PFSK-1 (cell line): ENCODE measurements at regions not wholly inside any gene's neighbourhood (a gene's known extent, or its start where the extent isn't known, plus 50 kb on each side); places are given as distances from the start of the nearest gene placed in this dataset.

Source experiments
- POLR2AphosphoS5 ChIP-seq: IDR thresholded peaks from 2 replicates; pipeline ENCODE4 v1.6.1; 2012; ENCODE audit warnings: low read depth, mild to moderate bottlenecking, control low read depth, low read length, moderate library complexity
- SIN3A ChIP-seq: IDR thresholded peaks from 2 replicates; pipeline ENCODE4 v1.6.1; 2012; ENCODE audit warnings: mild to moderate bottlenecking, low read length, moderate library complexity, borderline replicate concordance; ENCODE audit not compliant: insufficient read depth
- TAF1 ChIP-seq: IDR thresholded peaks from 2 replicates; pipeline ENCODE4 v1.6.1; 2012; ENCODE audit warnings: low read length, control low read depth, borderline replicate concordance; ENCODE audit not compliant: insufficient read depth
- TF ChIP-seq, protein P1 (sequence below), 2 experiments: IDR thresholded peaks; 2 replicates each; pipeline versions ENCODE4 v1.6.1 to v1.8.0; 2011 to 2012; ENCODE audit warnings: low read depth in 2 of 2, low read length in 2 of 2, control low read depth in 1 of 2, inconsistent platforms in 1 of 2, mild to moderate bottlenecking in 1 of 2, moderate library complexity in 1 of 2; ENCODE audit not compliant: insufficient read depth in 1 of 2

DNA sequence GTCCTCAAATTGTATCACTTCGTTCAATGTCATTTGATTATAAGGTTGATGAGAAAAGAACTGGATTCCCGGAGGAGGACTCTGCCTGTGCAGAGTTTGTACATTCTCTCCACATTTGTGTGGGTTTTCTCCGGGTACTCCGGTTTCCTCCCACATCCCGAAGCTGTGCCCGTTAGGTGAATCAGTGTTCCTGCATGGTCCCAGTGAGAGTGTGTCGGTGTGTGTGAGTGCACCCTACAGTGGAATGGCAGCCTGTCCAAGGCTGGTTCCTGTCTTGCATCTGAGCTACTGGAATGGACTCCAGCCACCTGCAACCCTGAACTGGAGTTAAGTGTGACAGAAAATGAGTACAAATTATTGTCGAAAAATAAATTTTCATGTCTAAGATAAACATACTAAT lies 92.2 kb upstream of the KCTD3 start:
- TF ChIP-seq POLR2AphosphoS5 (no peak), TAF1 (no peak), SIN3A (no peak)
- TF ChIP-seq, protein P1, sequence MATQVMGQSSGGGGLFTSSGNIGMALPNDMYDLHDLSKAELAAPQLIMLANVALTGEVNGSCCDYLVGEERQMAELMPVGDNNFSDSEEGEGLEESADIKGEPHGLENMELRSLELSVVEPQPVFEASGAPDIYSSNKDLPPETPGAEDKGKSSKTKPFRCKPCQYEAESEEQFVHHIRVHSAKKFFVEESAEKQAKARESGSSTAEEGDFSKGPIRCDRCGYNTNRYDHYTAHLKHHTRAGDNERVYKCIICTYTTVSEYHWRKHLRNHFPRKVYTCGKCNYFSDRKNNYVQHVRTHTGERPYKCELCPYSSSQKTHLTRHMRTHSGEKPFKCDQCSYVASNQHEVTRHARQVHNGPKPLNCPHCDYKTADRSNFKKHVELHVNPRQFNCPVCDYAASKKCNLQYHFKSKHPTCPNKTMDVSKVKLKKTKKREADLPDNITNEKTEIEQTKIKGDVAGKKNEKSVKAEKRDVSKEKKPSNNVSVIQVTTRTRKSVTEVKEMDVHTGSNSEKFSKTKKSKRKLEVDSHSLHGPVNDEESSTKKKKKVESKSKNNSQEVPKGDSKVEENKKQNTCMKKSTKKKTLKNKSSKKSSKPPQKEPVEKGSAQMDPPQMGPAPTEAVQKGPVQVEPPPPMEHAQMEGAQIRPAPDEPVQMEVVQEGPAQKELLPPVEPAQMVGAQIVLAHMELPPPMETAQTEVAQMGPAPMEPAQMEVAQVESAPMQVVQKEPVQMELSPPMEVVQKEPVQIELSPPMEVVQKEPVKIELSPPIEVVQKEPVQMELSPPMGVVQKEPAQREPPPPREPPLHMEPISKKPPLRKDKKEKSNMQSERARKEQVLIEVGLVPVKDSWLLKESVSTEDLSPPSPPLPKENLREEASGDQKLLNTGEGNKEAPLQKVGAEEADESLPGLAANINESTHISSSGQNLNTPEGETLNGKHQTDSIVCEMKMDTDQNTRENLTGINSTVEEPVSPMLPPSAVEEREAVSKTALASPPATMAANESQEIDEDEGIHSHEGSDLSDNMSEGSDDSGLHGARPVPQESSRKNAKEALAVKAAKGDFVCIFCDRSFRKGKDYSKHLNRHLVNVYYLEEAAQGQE (IDR thresholded peaks at IDR 0.05; ENCODE audit: insufficient read depth in 1 of 2, low read depth in 2 of 2, low read length in 2 of 2), result no peak
